GM23248 (cell line): ENCODE measurements at regions not wholly inside any gene's neighbourhood (a gene's known extent, or its start where the extent isn't known, plus 50 kb on each side); places are given as distances from the start of the nearest gene placed in this dataset.

Experiments used
- EZH2 ChIP-seq: fragments of 200-600 bp; sonication (generic); IDR thresholded peaks from 2 replicates; pipeline ENCODE4 v1.6.1; 2018; ENCODE audit warnings: antibody characterized with exemption, mild to moderate bottlenecking; ENCODE audit not compliant: insufficient read depth, poor library complexity, severe bottlenecking
- EZH2phosphoT487 ChIP-seq: fragments of 200-600 bp; sonication (generic); IDR thresholded peaks from 2 replicates; pipeline ENCODE4 v1.6.1; 2018; ENCODE audit warnings: antibody characterized with exemption, moderate library complexity, mild to moderate bottlenecking, low read depth; ENCODE audit not compliant: insufficient read depth

GRCh38 chr4:119829326-119829725 lies 200.7 kb upstream of the PDE5A start:
- TF ChIP-seq EZH2, result no peak
- no peak for TF ChIP-seq EZH2phosphoT487
